ENCODE measurements at regions not wholly inside any gene's neighbourhood (a gene's known extent, or its start where the extent isn't known, plus 50 kb on each side); places are given as distances from the start of the nearest gene placed in this dataset.

- no peak overlapping the region for H3K23ac ChIP-seq (ENCODE audit: low read depth, low read length)
- no peak overlapping the region for H3K14ac ChIP-seq (replicated peaks; ENCODE audit: low read depth, low read length)
- no peaks in the 10 kb centered on the region for H3K4me1 ChIP-seq (ENCODE audit: control insufficient read depth, insufficient read depth, low read length)
- no peak overlapping the region for H3K4me2 ChIP-seq (ENCODE audit: low read depth, low read length)
- no peak overlapping the region for H3K18ac ChIP-seq (ENCODE audit: low read depth, low read length)
- H3K36me3 ChIP-seq (ENCODE audit: control insufficient read depth, insufficient read depth, low read length), result no peaks in the 10 kb centered on the region
- H3K27ac ChIP-seq (ENCODE audit: insufficient read depth, low read length), result no peak overlapping the region
- no peak overlapping the region for H2BK20ac ChIP-seq (ENCODE audit: low read depth, low read length)
- H3K9me3 ChIP-seq (ENCODE audit: control insufficient read depth, insufficient read depth, low read length), result no peaks in the 10 kb centered on the region
- intact Hi-C loops (cut with micrococcal nuclease), result no loop called here
- no CpG with 5 or more reads among the region's 1 CpG for WGBS, 2 experiments (ENCODE audit: extremely low coverage in 2 of 2, insufficient read length in 1 of 2)
- H3K27me3 ChIP-seq (ENCODE audit: control insufficient read depth, insufficient read depth, low read length), result no peaks in the 10 kb centered on the region; the same call in 1 of the 2 replicates
- H4K91ac ChIP-seq (ENCODE audit: insufficient read depth, low read depth, low read length), result no peak overlapping the region
- H2BK120ac ChIP-seq (ENCODE audit: low read depth, low read length), result no peak overlapping the region
- no peak overlapping the region for H4K8ac ChIP-seq (ENCODE audit: low read depth in 2 of 2, low read length in 2 of 2)
- H3K4me3 ChIP-seq (ENCODE audit: insufficient read depth, low read depth, low read length), result no peak overlapping the region
- H3K9ac ChIP-seq (ENCODE audit: low read depth, low read length), result no peak overlapping the region
- ATAC-seq (ENCODE audit: low read depth) (no peak), DNase-seq (no peak)
- no peak overlapping the region for H3K56ac ChIP-seq (ENCODE audit: extremely low read depth, insufficient read depth, low read length)
- H2AFZ ChIP-seq (replicated peaks; ENCODE audit: low read length, poor library complexity), result no peak overlapping the region
- no peak overlapping the region for H3K4ac ChIP-seq (ENCODE audit: low read depth, low read length)
- H3K9me1 ChIP-seq (ENCODE audit: insufficient read depth, low read length), result no peaks in the 10 kb centered on the region
- no TSS peak for BruUV-seq (replicated peaks)
- dilution Hi-C loops (cut with HindIII; ENCODE audit: low sequenced_read_pairs, unreplicated experiment), result no loop called here
- ChIA-PET POLR2A (ENCODE audit: unreplicated experiment) (no interaction called here), CTCF (no interaction called here)
- H4K5ac ChIP-seq (ENCODE audit: low read depth, low read length), result no peak overlapping the region
- TF ChIP-seq CTCF (conservative IDR thresholded peaks at IDR 0.05; ENCODE audit: low read depth, low read length), result no peak
- H2BK15ac ChIP-seq (ENCODE audit: low read depth, low read length), result no peak overlapping the region
- H2BK5ac ChIP-seq (ENCODE audit: low read depth, low read length, poor library complexity, severe bottlenecking), result no peak overlapping the region
- in situ Hi-C loops (cut with MboI; ENCODE audit: low sequenced_read_pairs), result no loop called here
- no peak overlapping the region for H2AK9ac ChIP-seq (replicated peaks; ENCODE audit: low read depth, low read length, poor library complexity)
- H2AK5ac ChIP-seq (ENCODE audit: low read depth, low read length), result no peak overlapping the region
- no peaks in the 10 kb centered on the region for H3K79me1 ChIP-seq (ENCODE audit: low read depth in 1 of 2, low read length in 2 of 2)
- H4K20me1 ChIP-seq (ENCODE audit: insufficient read depth, low read length), result no peaks in the 10 kb centered on the region
Measured at GRCh38 chr5:103353581-103353980, 95.0 kb downstream of the MACIR start.
